ENCODE measurements at regions not wholly inside any gene's neighbourhood (a gene's known extent, or its start where the extent isn't known, plus 50 kb on each side); places are given as distances from the start of the nearest gene placed in this dataset.
"Not testable (repeated sequence)": the region's sequence is repeated elsewhere in the genome, so short reads cannot be mapped to it uniquely, and the experiment has no call there.

DNA sequence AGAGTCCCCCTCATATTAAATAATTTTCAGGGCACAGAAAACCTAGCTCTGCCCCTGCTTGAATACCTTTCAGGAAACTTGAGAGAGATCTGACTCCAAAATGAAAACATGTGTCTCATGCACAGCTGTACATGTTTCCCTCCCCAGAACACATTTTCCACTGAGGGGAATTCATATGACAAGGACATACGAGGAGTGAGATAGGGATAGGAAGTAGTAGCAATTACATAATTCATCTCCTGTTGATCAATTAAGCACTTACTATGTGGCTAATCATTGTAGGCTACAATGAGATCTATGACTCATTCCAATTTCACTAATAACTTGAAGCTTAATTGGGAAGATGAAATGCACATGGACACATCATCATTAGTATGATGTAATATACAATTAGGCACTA lies 302.1 kb downstream of the PCDH11X start:
- not testable (repeated sequence) for H3K36me3 ChIP-seq (ENCODE audit: control insufficient read depth, insufficient read depth, low read length); H3K27me3 ChIP-seq (ENCODE audit: control insufficient read depth, insufficient read depth, low read length); H3K4me1 ChIP-seq (ENCODE audit: control insufficient read depth, insufficient read depth, low read length); H3K9me3 ChIP-seq (ENCODE audit: control insufficient read depth, insufficient read depth, low read length); H3K4me3 ChIP-seq (ENCODE audit: low read length); H3K27ac ChIP-seq (ENCODE audit: low read length); DNase-seq (ENCODE audit: low read depth, low spot score)
- WGBS (ENCODE audit: insufficient coverage, insufficient read length) = no CpG with 5 or more reads among the region's 1 CpG

DNA sequence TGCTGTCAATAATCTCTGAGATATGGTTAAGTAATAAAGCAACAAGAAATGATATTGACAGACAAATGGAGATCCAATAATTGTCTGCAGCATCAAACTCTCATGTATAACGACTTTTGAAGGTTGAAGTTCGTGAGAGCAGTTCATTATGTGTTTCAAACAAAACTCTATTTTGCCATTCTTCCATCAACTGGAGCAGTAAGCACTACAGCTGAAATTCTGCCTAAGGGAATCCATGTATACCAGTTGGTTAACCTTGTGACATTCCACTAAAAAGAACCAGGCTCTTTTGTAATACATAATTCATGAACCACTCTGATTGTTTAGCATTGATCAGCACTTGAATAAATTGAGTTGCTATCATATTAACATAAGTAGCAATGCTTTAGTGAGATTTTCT lies 311.6 kb downstream of the PCDH11X start:
- not testable (repeated sequence) for H3K4me1 ChIP-seq (ENCODE audit: control insufficient read depth, insufficient read depth, low read length); H3K27ac ChIP-seq (ENCODE audit: low read length); H3K9me3 ChIP-seq (ENCODE audit: control insufficient read depth, insufficient read depth, low read length); DNase-seq (ENCODE audit: low read depth, low spot score); H3K27me3 ChIP-seq (ENCODE audit: control insufficient read depth, insufficient read depth, low read length); H3K4me3 ChIP-seq (ENCODE audit: low read length); H3K36me3 ChIP-seq (ENCODE audit: control insufficient read depth, insufficient read depth, low read length)
- WGBS (ENCODE audit: insufficient coverage, insufficient read length) = no CpG with 5 or more reads among the region's 2 CpGs

DNA sequence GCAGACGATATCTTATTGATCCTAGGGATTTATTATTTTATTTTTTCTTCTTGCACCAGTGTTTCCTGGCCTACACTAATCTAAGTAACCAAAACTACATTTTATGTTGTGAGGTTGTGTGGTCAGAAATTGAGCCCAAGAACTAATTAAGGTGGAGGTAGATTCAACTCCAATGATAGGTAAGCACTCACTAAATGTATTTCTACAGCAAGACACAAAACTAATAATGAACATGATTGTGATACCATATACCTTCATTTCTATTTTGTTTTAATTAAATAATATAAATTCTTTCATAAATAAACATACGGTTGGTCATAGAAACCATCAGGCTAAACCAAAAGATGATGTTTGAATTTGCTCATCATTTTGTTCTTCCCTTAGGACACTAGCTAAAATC lies 319.0 kb downstream of the PCDH11X start:
- not testable (repeated sequence) for H3K9me3 ChIP-seq (ENCODE audit: control insufficient read depth, insufficient read depth, low read length); H3K27me3 ChIP-seq (ENCODE audit: control insufficient read depth, insufficient read depth, low read length); H3K27ac ChIP-seq (ENCODE audit: low read length); DNase-seq (ENCODE audit: low read depth, low spot score); H3K4me1 ChIP-seq (ENCODE audit: control insufficient read depth, insufficient read depth, low read length); H3K36me3 ChIP-seq (ENCODE audit: control insufficient read depth, insufficient read depth, low read length); H3K4me3 ChIP-seq (ENCODE audit: low read length)
- WGBS (ENCODE audit: insufficient coverage, insufficient read length) = no CpG with 5 or more reads among the region's 2 CpGs

DNA sequence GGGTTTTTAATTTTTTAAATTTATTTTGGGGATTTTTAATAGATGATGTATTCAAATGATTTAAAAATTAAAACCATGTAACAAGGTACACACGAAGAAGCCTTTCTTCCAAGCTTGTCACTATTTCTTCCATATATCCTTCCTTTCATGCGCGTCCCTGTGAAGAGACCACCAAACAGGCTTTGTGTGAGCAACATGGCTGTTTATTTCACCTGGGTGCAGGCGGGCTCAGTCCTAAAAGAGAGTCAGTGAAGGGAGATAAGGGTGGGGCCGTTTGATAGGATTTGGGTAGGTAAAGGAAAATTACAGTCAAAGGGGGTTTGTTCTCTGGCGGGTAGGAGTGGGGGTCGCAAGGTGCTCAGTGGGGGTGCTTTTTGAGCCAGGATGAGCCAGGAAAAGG lies 320.9 kb downstream of the PCDH11X start:
- H3K27ac ChIP-seq (ENCODE audit: low read length); DNase-seq (ENCODE audit: low read depth, low spot score); H3K9me3 ChIP-seq (ENCODE audit: control insufficient read depth, insufficient read depth, low read length); H3K36me3 ChIP-seq (ENCODE audit: control insufficient read depth, insufficient read depth, low read length); H3K4me1 ChIP-seq (ENCODE audit: control insufficient read depth, insufficient read depth, low read length); H3K27me3 ChIP-seq (ENCODE audit: control insufficient read depth, insufficient read depth, low read length); H3K4me3 ChIP-seq (ENCODE audit: low read length): not testable (repeated sequence)
- no CpG with 5 or more reads among the region's 7 CpGs for WGBS (ENCODE audit: insufficient coverage, insufficient read length)

DNA sequence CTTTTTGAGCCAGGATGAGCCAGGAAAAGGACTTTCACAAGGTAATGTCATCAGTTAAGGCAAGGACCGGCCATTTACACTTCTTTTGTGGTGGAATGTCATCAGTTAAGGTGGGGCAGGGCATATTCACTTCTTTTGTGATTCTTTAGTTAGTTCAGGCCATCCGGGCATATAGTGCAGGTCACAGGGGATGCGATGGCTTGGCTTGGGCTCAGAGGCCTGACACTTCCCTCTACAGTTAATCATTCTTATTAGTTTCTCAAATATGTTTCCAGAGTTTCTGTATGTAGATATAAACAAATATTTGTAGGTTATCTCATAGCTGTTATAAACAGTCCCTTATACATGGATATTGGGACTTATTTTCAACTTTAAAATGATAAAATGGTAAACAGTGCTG lies 326.5 kb downstream of the PCDH11X start:
- not testable (repeated sequence) for H3K4me3 ChIP-seq (ENCODE audit: low read length); DNase-seq (ENCODE audit: low read depth, low spot score); H3K9me3 ChIP-seq (ENCODE audit: control insufficient read depth, insufficient read depth, low read length)

DNA sequence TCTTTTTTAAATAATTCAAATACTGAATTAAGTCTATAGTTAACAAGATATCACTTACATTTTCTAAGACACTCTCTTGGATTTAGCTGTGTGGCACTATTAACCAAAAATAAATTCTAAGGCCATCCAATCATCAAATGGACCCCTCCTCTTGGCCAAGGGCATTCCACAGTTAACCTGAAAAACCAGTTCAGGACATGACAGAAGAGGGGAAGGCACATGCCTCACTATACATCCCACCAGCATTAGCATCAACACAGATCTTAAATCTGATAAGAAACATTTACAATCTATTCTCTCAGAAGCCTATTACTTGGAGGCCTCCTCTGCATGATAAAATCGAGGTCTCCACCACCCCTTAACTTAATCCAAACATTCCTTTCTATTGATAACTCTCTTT lies 327.5 kb downstream of the PCDH11X start:
- H3K36me3 ChIP-seq (ENCODE audit: control insufficient read depth, insufficient read depth, low read length); H3K27me3 ChIP-seq (ENCODE audit: control insufficient read depth, insufficient read depth, low read length); H3K27ac ChIP-seq (ENCODE audit: low read length); H3K9me3 ChIP-seq (ENCODE audit: control insufficient read depth, insufficient read depth, low read length); DNase-seq (ENCODE audit: low read depth, low spot score); H3K4me3 ChIP-seq (ENCODE audit: low read length); H3K4me1 ChIP-seq (ENCODE audit: control insufficient read depth, insufficient read depth, low read length): not testable (repeated sequence)
- WGBS (ENCODE audit: insufficient coverage, insufficient read length) = no CpG with 5 or more reads among the region's 1 CpG

More for the DNA sequence above, 326.5 kb downstream of the PCDH11X start:
- H3K36me3 ChIP-seq (ENCODE audit: control insufficient read depth, insufficient read depth, low read length); H3K27me3 ChIP-seq (ENCODE audit: control insufficient read depth, insufficient read depth, low read length); H3K4me1 ChIP-seq (ENCODE audit: control insufficient read depth, insufficient read depth, low read length); H3K27ac ChIP-seq (ENCODE audit: low read length): not testable (repeated sequence)
- no CpG with 5 or more reads among the region's 3 CpGs for WGBS (ENCODE audit: insufficient coverage, insufficient read length)

DNA sequence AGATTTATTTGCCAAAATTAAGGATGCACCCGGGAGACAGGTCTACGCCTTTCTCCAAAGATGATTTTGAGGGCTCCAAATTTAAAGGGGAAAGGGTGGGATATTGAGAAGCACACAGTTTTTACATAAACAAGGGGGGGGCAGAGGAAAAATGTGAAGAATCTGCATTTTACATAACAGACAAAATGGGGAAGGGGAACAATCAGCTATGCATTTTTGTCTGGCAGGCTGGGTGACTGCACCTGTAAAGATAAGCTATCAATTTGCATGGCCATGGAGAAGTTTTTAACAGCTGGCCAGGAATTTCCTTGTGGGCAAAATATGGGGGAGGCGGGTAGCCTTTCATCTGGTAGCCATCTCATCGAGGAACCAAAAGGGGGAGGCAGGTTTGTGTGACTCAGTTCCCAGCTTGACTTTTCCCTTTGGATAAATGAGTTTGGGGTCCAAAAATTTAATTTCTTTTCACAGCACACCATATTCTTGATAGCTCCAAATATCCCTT lies 331.3 kb downstream of the PCDH11X start:
- DNase-seq (ENCODE audit: low read depth, low spot score); H3K27ac ChIP-seq (ENCODE audit: low read length); H3K4me3 ChIP-seq (ENCODE audit: low read length); H3K9me3 ChIP-seq (ENCODE audit: control insufficient read depth, insufficient read depth, low read length); H3K4me1 ChIP-seq (ENCODE audit: control insufficient read depth, insufficient read depth, low read length); H3K36me3 ChIP-seq (ENCODE audit: control insufficient read depth, insufficient read depth, low read length); H3K27me3 ChIP-seq (ENCODE audit: control insufficient read depth, insufficient read depth, low read length): not testable (repeated sequence)
- no CpG with 5 or more reads among the region's 4 CpGs for WGBS (ENCODE audit: insufficient coverage, insufficient read length)

DNA sequence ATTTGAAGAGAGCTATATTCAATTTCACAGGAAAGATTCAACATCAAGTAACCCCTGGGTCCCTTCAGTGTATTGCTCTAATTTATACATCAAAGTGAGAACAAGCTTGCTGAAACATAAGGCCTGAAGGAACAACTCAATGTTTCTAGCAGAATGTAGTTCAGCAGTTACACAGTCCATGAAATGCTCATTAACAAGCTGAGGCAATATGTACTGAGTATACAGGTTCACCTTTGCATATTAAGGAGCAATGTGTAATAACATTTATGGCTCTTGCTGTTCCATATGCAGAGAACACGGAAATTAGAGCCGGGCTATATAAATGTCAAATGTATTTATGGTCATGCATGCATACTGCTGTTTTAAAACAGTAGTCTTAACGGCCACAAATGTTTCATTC lies 338.5 kb downstream of the PCDH11X start:
- H3K27me3 ChIP-seq (ENCODE audit: control insufficient read depth, insufficient read depth, low read length); H3K9me3 ChIP-seq (ENCODE audit: control insufficient read depth, insufficient read depth, low read length); DNase-seq (ENCODE audit: low read depth, low spot score); H3K27ac ChIP-seq (ENCODE audit: low read length); H3K36me3 ChIP-seq (ENCODE audit: control insufficient read depth, insufficient read depth, low read length); H3K4me1 ChIP-seq (ENCODE audit: control insufficient read depth, insufficient read depth, low read length); H3K4me3 ChIP-seq (ENCODE audit: low read length): not testable (repeated sequence)
- no CpG with 5 or more reads among the region's 3 CpGs for WGBS (ENCODE audit: insufficient coverage, insufficient read length)

DNA sequence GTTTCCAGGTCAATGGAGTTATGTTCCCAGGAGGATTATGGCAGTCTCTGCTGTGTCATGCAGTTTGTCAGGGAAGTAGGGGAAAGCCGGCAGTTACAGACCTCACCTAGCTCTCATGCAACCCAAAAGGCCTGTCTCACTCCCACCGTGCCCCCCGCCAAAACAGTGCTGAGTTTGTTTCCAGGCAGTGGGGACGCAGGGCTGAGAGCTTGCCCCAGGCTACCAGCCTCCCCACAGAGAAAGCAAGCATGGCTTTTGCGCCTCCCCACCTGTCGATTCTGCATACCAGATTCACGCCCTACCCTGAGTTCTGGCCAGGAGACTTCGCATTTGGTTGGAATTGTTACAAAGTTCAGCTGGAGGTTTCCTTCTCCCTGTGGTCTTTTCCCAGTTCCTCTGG lies 383.9 kb downstream of the PCDH11X start:
- H3K27me3 ChIP-seq (ENCODE audit: control insufficient read depth, insufficient read depth, low read length); DNase-seq (ENCODE audit: low read depth, low spot score); H3K36me3 ChIP-seq (ENCODE audit: control insufficient read depth, insufficient read depth, low read length); H3K9me3 ChIP-seq (ENCODE audit: control insufficient read depth, insufficient read depth, low read length); H3K4me3 ChIP-seq (ENCODE audit: low read length); H3K27ac ChIP-seq (ENCODE audit: low read length); H3K4me1 ChIP-seq (ENCODE audit: control insufficient read depth, insufficient read depth, low read length): not testable (repeated sequence)
- WGBS (ENCODE audit: insufficient coverage, insufficient read length) = no CpG with 5 or more reads among the region's 8 CpGs

DNA sequence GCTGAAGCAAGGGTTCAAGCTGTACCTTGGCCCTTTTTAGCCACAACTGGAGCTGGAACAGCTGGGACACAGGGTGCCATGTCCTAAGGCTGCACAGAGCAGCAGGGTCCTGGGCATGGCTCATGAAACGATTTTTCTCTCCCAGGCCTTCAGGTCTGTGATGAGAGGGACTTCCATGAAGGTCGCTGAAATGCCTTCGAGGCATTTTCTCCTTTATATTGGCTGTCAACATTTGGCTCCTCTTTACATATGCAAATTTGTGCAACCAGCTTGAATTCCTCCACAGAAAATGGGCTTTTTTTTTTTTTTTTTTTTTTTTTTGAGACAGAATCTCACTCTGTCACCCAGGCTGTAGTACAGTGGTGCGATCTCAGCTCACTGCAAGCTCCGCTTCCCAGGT lies 430.8 kb downstream of the PCDH11X start:
- H3K4me3 ChIP-seq (ENCODE audit: low read length) = no peak overlapping the region
- H3K4me1 ChIP-seq (ENCODE audit: control insufficient read depth, insufficient read depth, low read length) = no peaks in the 10 kb centered on the region
- DNase-seq (ENCODE audit: low read depth, low spot score) = no peak
- no peak overlapping the region for H3K27ac ChIP-seq (ENCODE audit: low read length)
- no CpG with 5 or more reads among the region's 5 CpGs for WGBS (ENCODE audit: insufficient coverage, insufficient read length)
- H3K27me3 ChIP-seq (ENCODE audit: control insufficient read depth, insufficient read depth, low read length) = no peaks in the 10 kb centered on the region
- H3K36me3 ChIP-seq (ENCODE audit: control insufficient read depth, insufficient read depth, low read length) = no peaks in the 10 kb centered on the region
- H3K9me3 ChIP-seq (ENCODE audit: control insufficient read depth, insufficient read depth, low read length) = no peaks in the 10 kb centered on the region; the same call in 1 of the 2 replicates

DNA sequence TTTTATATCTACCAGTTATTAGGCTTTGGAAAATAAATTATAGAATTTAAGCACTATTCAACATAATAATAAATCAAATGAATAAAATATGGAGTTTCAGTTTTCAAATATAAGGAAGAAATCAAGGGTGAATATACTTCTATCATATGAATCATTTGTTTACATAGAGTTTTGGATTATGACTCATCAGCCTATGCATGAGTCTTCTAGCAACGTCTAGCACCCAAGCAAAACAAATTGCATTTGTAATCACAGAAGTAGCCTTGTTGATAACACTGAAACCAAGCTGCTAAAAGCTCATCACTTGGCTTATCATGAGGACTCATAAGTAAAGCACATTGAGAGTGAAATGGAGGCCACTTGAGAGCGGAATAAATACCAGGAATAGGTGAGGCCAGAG lies 434.6 kb downstream of the PCDH11X start:
- no CpG with 5 or more reads among the region's 2 CpGs for WGBS (ENCODE audit: insufficient coverage, insufficient read length)
- Histone ChIP-seq H3K36me3 (ENCODE audit: control insufficient read depth, insufficient read depth, low read length) (no peaks in the 10 kb centered on the region), H3K4me1 (ENCODE audit: control insufficient read depth, insufficient read depth, low read length) (no peaks in the 10 kb centered on the region), H3K27me3 (ENCODE audit: control insufficient read depth, insufficient read depth, low read length) (no peaks in the 10 kb centered on the region), H3K4me3 (ENCODE audit: low read length) (no peak overlapping the region), H3K27ac (ENCODE audit: low read length) (no peak overlapping the region), H3K9me3 (ENCODE audit: control insufficient read depth, insufficient read depth, low read length) (no peaks in the 10 kb centered on the region; the same call in 1 of the 2 replicates)
- no peak for DNase-seq (ENCODE audit: low read depth, low spot score)

Data from iPS DF 6.9 (cell line).